Adrenal gland (tissue), 9 donors: ENCODE measurements at regions not wholly inside any gene's neighbourhood (a gene's known extent, or its start where the extent isn't known, plus 50 kb on each side); places are given as distances from the start of the nearest gene placed in this dataset.

ENCODE experiments used
- DNase-seq, 7 donors: peaks; one replicate each; pipeline ENCODE4 v3.0.0-alpha.2; 2019 to 2020
- H3K27ac ChIP-seq, 5 donors: fragments of 200-600 bp; sonication (generic) in 4 of 5; 1 replicate in 3 of 5; 2 replicates in 2 of 5; pipeline versions ENCODE4 v1.5.1 to v1.8.0; 2016 to 2020; ENCODE audit warnings: mild to moderate bottlenecking in 1 of 5
- H3K27me3 ChIP-seq: fragments of 200-600 bp; 2 replicates; pipeline ENCODE4 v1.8.0; 2021
- H3K36me3 ChIP-seq, 2 donors: fragments of 200-600 bp; replicated peaks in 1 of 2; 1 replicate in 1 of 2; 2 replicates in 1 of 2; pipeline versions ENCODE4 v1.5.1 to v1.8.0; 2018 to 2022
- H3K4me1 ChIP-seq, 2 donors: fragments of 200-600 bp; replicated peaks in 1 of 2; 1 replicate in 1 of 2; 2 replicates in 1 of 2; pipeline versions ENCODE4 v1.5.1 to v1.8.0; 2018 to 2021
- H3K4me3 ChIP-seq, 4 donors: fragments of 200-600 bp; sonication (generic) in 3 of 4; one replicate each; pipeline ENCODE4 v1.5.1; 2016 to 2018
- H3K9me3 ChIP-seq, 3 donors: fragments of 200-600 bp; sonication (generic) in 1 of 3; replicated peaks in 1 of 3; 1 replicate in 2 of 3; 2 replicates in 1 of 3; pipeline versions ENCODE4 v1.5.1 to v1.8.0; 2016 to 2021
- CTCF ChIP-seq, 6 experiments: fragments of 450-650 bp in 4 of 6; fragments of 200-600 bp in 2 of 6; sonication (generic) in 1 of 6; IDR thresholded peaks; 1 replicate in 5 of 6; 2 replicates in 1 of 6; pipeline versions ENCODE4 v1.5.1 to v1.8.0; 2016 to 2021; ENCODE audit warnings: antibody characterized with exemption in 6 of 6, mild to moderate bottlenecking in 2 of 6, moderate library complexity in 1 of 6
- POLR2A ChIP-seq, 2 donors: fragments of 450-650 bp; IDR thresholded peaks; one replicate each; pipeline ENCODE4 v1.6.1; 2017; ENCODE audit warnings: antibody characterized with exemption in 2 of 2, mild to moderate bottlenecking in 2 of 2, moderate library complexity in 1 of 2
- WGBS, 4 donors: extraction: QIAGEN DNeasy Blood & Tissue Kit in 2 of 4; methylation state at CpG; one replicate each; pipeline versions ENCODE4 v1.1.5 to v1.1.7; 2013 to 2017; 5-methylcytosine and 5-hydroxymethylcytosine counted together
- intact Hi-C, 2 donors: fragments of 100-400 bp; cut with DNase I; formaldehyde crosslinking; loops; one replicate each; pipeline versions ENCODE4 v1.14.1 to v1.15.0; 2022 to 2023
- donor health status: healthy with polysubstance abuse.
- donor health status: Bipolar disorder and iron deficiency.
- donor health status: DM: yes; HTN: yes; CAD: no.
- donor health status: DM: no; HTN: no; CAD: no.
- donor health status: DM: no; HTN: no; CAD: no.

GRCh38 chr18:68406761-68407160 lies 308.1 kb downstream of the TMX3 start:
- TF ChIP-seq CTCF (IDR thresholded peaks at IDR 0.05) (no peak), POLR2A (IDR thresholded peaks at IDR 0.05) (no peak)
- DNase-seq = no peak
- Histone ChIP-seq H3K36me3 (no peaks in the 10 kb centered on the region), H3K4me1 (no peaks in the 10 kb centered on the region), H3K9me3 (no peaks in the 10 kb centered on the region), H3K27ac (no peak overlapping the region), H3K4me3 (no peak overlapping the region), H3K27me3 (no peaks in the 10 kb centered on the region)
- intact Hi-C loops = no loop called here
- WGBS, 4 donors = 74 to 85% (median 81%) methylated on average over 4 of the region's 4 CpGs

DNA sequence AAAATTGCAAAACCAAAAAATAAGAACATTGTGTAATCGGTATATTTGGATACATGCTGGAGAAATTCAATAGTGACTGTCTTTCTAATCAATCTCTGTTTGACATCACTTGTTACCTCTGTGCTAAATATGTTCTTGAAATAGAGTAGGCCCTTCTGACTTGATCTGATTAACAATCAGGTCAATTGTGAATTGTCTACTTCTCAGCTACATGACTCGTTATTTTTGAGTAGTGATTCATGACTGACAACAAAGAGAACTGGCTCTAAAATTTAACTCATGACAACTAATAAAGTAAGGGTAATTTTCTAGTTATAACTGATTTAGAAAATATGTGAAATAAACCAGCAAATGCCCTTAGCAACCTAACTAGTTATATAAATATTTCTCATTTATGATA lies 312.1 kb downstream of the TMX3 start:
- Histone ChIP-seq H3K27ac (no peak overlapping the region), H3K4me3 (no peak overlapping the region), H3K27me3 (no peaks in the 10 kb centered on the region), H3K36me3 (no peaks in the 10 kb centered on the region), H3K4me1 (no peaks in the 10 kb centered on the region), H3K9me3 (no peaks in the 10 kb centered on the region)
- TF ChIP-seq POLR2A (IDR thresholded peaks at IDR 0.05) (no peak), CTCF (IDR thresholded peaks at IDR 0.05) (no peak)
- intact Hi-C loops = no loop called here
- WGBS, 4 donors = 58 to 72% (median 65%) methylated on average over 2 of the region's 2 CpGs
- no peak for DNase-seq

GRCh38 chr18:68400889-68401288 lies 314.0 kb downstream of the TMX3 start:
- Histone ChIP-seq H3K9me3 (no peaks in the 10 kb centered on the region), H3K36me3 (no peaks in the 10 kb centered on the region), H3K4me1 (no peaks in the 10 kb centered on the region), H3K27ac (no peak overlapping the region), H3K4me3 (no peak overlapping the region), H3K27me3 (no peaks in the 10 kb centered on the region)
- WGBS, 4 donors = 83 to 88% (median 88%) methylated on average over 3 of the region's 3 CpGs
- intact Hi-C loops = no loop called here
- TF ChIP-seq POLR2A (IDR thresholded peaks at IDR 0.05) = no peak
- DNase-seq = no peak

- no peak overlapping the region for H3K4me3 ChIP-seq
- H3K9me3 ChIP-seq = no peaks in the 10 kb centered on the region
- H3K27me3 ChIP-seq = no peaks in the 10 kb centered on the region
- DNase-seq = no peak
- H3K36me3 ChIP-seq = no peaks in the 10 kb centered on the region
- H3K4me1 ChIP-seq = no peaks in the 10 kb centered on the region
- intact Hi-C loops = no loop called here
- H3K27ac ChIP-seq = no peak overlapping the region
- TF ChIP-seq POLR2A (IDR thresholded peaks at IDR 0.05) (no peak), CTCF (IDR thresholded peaks at IDR 0.05) (no peak)
- WGBS, 4 donors = 72 to 85% (median 82%) methylated on average over 2 of the region's 2 CpGs
Measured at GRCh38 chr18:68399721-68400120, 315.2 kb downstream of the TMX3 start.

DNA sequence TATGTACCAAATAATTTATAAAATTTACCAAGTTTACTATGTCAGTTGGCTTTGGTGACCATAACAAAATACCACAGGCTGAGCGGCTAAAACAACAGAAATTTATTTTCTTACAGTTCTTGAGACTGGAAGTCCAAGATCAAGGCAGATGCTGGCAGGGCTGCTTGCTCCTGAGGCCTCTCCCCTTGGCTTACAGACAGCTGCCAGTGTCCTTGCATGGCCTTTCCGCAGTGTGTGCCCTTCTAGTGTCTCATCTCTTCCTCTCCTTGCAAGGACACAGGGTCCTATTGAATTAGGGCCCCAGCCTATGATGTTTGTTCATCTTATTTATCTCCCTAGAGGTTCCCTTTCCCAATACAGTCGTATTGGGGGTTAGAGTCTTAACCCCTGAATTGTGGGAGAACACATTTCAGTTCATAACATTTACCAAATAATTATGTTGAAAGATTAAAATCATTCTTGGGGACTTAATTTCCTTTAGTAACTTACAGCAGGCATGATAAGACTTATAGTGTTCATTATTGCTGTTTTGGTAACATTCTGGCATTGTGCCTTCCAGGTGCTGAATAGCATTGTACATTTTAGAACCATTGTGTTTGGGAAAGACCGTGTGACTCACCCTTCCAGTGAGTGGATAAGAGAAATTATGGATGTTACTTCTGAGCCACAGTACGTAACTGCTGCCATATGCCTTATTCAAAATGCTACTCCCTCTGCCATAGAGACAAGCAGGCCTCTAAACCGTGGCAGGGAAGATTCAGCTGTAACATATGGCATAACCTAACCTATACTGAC lies 317.5 kb downstream of the TMX3 start:
- intact Hi-C loops = no loop called here
- no peak overlapping the region for H3K27ac ChIP-seq
- no peak for TF ChIP-seq CTCF (IDR thresholded peaks at IDR 0.05)
- TF ChIP-seq POLR2A (IDR thresholded peaks at IDR 0.05) = no peak
- no peaks in the 10 kb centered on the region for H3K36me3 ChIP-seq
- H3K9me3 ChIP-seq = no peaks in the 10 kb centered on the region
- DNase-seq = peak in 2 of 7 donors; percentile 4 to 13
- no peaks in the 10 kb centered on the region for H3K27me3 ChIP-seq
- no peak overlapping the region for H3K4me3 ChIP-seq
- 54 to 60% (median 55%) methylated on average over 6 of the region's 6 CpGs for WGBS, 4 donors
- no peaks in the 10 kb centered on the region for H3K4me1 ChIP-seq
